ENCODE measurements at regions not wholly inside any gene's neighbourhood (a gene's known extent, or its start where the extent isn't known, plus 50 kb on each side); places are given as distances from the start of the nearest gene placed in this dataset.

DNA sequence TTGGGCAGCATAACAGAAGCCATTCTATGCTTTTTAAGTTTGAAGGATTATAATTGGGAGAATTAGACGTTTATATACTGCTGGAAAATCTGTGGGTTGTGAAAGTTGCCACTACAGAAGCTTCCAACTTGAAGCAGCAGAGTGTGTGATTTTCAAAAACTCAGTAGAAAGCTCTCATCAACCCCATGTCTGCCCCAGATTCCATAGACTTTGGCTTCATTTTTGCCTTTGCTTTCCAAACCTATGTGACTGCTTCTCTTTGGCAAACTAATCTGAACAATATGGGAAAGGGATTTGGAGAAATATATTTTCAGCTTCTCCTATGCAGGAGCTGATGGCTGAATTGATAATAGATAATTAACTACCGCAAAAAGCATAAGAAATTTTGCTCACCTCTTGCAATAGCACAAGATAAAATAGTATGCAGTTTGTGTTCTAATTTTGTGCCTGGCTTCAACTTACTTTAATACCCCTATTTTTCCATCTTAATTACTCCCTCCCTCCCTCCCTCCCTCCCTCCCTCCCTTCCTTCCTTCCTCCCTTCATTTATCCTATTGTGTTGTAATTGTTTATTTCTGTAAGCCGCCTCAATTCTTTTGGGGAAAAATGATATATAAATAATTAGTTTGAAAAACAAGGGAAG lies 214.1 kb upstream of the HS3ST5 start:
- H3K36me3 Mint-ChIP-seq (ENCODE audit: low read depth), result peaks cover 9% of the 10 kb centered on the region; the same call in 2 of the 3 replicates
- no peak overlapping the region for H3K27ac Mint-ChIP-seq
- no peaks in the 10 kb centered on the region for H3K79me2 ChIP-seq (replicated peaks; ENCODE audit: insufficient read depth)
- no peaks in the 10 kb centered on the region for H3K9me2 ChIP-seq (ENCODE audit: insufficient read depth)
- DNase-seq (ENCODE audit: low spot score) (no peak), ATAC-seq (no peak)
- no peak overlapping the region for H3K4me2 ChIP-seq
- H2AFZ ChIP-seq, result no peak overlapping the region
- no peaks in the 10 kb centered on the region for H4K20me1 ChIP-seq (replicated peaks; ENCODE audit: insufficient read depth)
- H3K27me3 ChIP-seq (ENCODE audit: insufficient read depth), result no peaks in the 10 kb centered on the region
- no peaks in the 10 kb centered on the region; the same call in 2 of the 3 replicates for H3K4me1 Mint-ChIP-seq
- no peak for TF ChIP-seq ETS1 (IDR thresholded peaks at IDR 0.05)
- TF ChIP-seq, protein P1, sequence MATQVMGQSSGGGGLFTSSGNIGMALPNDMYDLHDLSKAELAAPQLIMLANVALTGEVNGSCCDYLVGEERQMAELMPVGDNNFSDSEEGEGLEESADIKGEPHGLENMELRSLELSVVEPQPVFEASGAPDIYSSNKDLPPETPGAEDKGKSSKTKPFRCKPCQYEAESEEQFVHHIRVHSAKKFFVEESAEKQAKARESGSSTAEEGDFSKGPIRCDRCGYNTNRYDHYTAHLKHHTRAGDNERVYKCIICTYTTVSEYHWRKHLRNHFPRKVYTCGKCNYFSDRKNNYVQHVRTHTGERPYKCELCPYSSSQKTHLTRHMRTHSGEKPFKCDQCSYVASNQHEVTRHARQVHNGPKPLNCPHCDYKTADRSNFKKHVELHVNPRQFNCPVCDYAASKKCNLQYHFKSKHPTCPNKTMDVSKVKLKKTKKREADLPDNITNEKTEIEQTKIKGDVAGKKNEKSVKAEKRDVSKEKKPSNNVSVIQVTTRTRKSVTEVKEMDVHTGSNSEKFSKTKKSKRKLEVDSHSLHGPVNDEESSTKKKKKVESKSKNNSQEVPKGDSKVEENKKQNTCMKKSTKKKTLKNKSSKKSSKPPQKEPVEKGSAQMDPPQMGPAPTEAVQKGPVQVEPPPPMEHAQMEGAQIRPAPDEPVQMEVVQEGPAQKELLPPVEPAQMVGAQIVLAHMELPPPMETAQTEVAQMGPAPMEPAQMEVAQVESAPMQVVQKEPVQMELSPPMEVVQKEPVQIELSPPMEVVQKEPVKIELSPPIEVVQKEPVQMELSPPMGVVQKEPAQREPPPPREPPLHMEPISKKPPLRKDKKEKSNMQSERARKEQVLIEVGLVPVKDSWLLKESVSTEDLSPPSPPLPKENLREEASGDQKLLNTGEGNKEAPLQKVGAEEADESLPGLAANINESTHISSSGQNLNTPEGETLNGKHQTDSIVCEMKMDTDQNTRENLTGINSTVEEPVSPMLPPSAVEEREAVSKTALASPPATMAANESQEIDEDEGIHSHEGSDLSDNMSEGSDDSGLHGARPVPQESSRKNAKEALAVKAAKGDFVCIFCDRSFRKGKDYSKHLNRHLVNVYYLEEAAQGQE (IDR thresholded peaks at IDR 0.05; ENCODE audit: unreplicated experiment), result no peak
- TF ChIP-seq ZNF114 (CRISPR knock-in tag; IDR thresholded peaks at IDR 0.05), result no peak
- no peak for TF ChIP-seq EZH2 (IDR thresholded peaks at IDR 0.05; ENCODE audit: low read depth, unreplicated experiment)
- TF ChIP-seq NANOG (IDR thresholded peaks at IDR 0.05; ENCODE audit: borderline replicate concordance), result no peak
- no peak for TF ChIP-seq CREB1 (CRISPR knock-in tag; IDR thresholded peaks at IDR 0.05; ENCODE audit: low read depth)
- no peak for TF ChIP-seq JUNB (IDR thresholded peaks at IDR 0.05; ENCODE audit: unreplicated experiment)
- no peak for TF ChIP-seq ZNF462 (CRISPR knock-in tag; IDR thresholded peaks at IDR 0.05)
- no peak for TF ChIP-seq POLR2AphosphoS5 (IDR thresholded peaks at IDR 0.05; ENCODE audit: low read depth)
- TF ChIP-seq EZH2phosphoT487 (IDR thresholded peaks at IDR 0.05; ENCODE audit: unreplicated experiment), result no peak
- no peak for TF ChIP-seq STAT1 (IDR thresholded peaks at IDR 0.05; ENCODE audit: unreplicated experiment)
- peaks cover 16% of the 10 kb centered on the region; the same call in 2 of the 3 replicates for H3K9me3 Mint-ChIP-seq
- H3F3A ChIP-seq (replicated peaks; ENCODE audit: low read depth), result no peaks in the 10 kb centered on the region
- no peak overlapping the region for H3K27ac ChIP-seq (ENCODE audit: low read depth)
- no peaks in the 10 kb centered on the region for H3K36me3 ChIP-seq (ENCODE audit: insufficient read depth)
- H3K4me3 Mint-ChIP-seq, result no peak overlapping the region
- no peaks in the 10 kb centered on the region for H3K27me3 Mint-ChIP-seq (ENCODE audit: insufficient read depth, low read depth, poor library complexity)
- H3K4me1 ChIP-seq (ENCODE audit: insufficient read depth), result no peaks in the 10 kb centered on the region
- H3K4me3 ChIP-seq, result no peak overlapping the region

All from GM23338 (cell line).